Esophagus muscularis mucosa (tissue), 3 donors: ENCODE measurements at regions not wholly inside any gene's neighbourhood (a gene's known extent, or its start where the extent isn't known, plus 50 kb on each side); places are given as distances from the start of the nearest gene placed in this dataset.

Experiments used
- CTCF ChIP-seq, 3 experiments: fragments of 200-600 bp in 2 of 3; fragments of 450-650 bp in 1 of 3; sonication (generic) in 2 of 3; IDR thresholded peaks; one replicate each; pipeline ENCODE4 v1.5.1; 2017 to 2019; ENCODE audit warnings: antibody characterized with exemption in 3 of 3, mild to moderate bottlenecking in 2 of 3, moderate library complexity in 1 of 3
- POLR2A ChIP-seq: fragments of 450-650 bp; IDR thresholded peaks from one replicate; pipeline ENCODE4 v1.6.1; 2017; ENCODE audit warnings: antibody characterized with exemption, moderate library complexity, mild to moderate bottlenecking, low read depth

- no peak for TF ChIP-seq CTCF (IDR thresholded peaks at IDR 0.05)
- TF ChIP-seq POLR2A: no peak
These were observed 338.6 kb upstream of the MMADHC start for GRCh38 chr2:149926149-149926548.
